Cardiac fibroblast (primary cell): ENCODE measurements at regions not wholly inside any gene's neighbourhood (a gene's known extent, or its start where the extent isn't known, plus 50 kb on each side); places are given as distances from the start of the nearest gene placed in this dataset.

Experiments
- DNase-seq, 2 donors: peaks; one replicate each; pipeline versions ENCODE4 v3.0.0 to v3.0.0-alpha.2; 2010; ENCODE audit warnings: low read depth in 2 of 2
- H3K4me3 ChIP-seq, 2 donors: replicated peaks in 1 of 2; 1 replicate in 1 of 2; 2 replicates in 1 of 2; pipeline ENCODE4 v1.5.1; 2011; ENCODE audit warnings: low read depth in 2 of 2, low read length in 2 of 2, mild to moderate bottlenecking in 2 of 2, moderate library complexity in 1 of 2
- TF ChIP-seq, protein P1 (sequence below): IDR thresholded peaks from one replicate; pipeline ENCODE4 v1.5.1; 2011; ENCODE audit warnings: low read depth, mild to moderate bottlenecking, low read length, inconsistent platforms

DNA sequence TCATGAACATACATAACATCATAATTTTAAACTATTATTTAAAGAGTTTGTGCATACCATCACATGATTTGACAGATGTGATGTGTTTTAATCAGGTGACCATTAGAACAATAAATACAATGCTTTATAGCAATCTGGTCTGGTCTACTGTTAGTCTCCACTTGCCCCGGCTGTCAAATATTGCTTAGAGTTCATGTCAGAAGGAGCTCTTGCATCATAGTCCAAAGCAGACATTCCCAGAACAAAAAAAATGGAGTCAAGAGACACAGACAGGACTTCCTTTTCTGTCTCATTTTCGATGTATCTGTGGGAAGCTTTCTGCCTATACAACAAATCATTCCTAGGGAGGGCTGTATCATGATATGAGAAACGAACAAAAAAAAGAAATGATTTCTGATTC lies 979.2 kb upstream of the WWC1 start:
- TF ChIP-seq, protein P1, sequence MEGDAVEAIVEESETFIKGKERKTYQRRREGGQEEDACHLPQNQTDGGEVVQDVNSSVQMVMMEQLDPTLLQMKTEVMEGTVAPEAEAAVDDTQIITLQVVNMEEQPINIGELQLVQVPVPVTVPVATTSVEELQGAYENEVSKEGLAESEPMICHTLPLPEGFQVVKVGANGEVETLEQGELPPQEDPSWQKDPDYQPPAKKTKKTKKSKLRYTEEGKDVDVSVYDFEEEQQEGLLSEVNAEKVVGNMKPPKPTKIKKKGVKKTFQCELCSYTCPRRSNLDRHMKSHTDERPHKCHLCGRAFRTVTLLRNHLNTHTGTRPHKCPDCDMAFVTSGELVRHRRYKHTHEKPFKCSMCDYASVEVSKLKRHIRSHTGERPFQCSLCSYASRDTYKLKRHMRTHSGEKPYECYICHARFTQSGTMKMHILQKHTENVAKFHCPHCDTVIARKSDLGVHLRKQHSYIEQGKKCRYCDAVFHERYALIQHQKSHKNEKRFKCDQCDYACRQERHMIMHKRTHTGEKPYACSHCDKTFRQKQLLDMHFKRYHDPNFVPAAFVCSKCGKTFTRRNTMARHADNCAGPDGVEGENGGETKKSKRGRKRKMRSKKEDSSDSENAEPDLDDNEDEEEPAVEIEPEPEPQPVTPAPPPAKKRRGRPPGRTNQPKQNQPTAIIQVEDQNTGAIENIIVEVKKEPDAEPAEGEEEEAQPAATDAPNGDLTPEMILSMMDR: no peak
- no peak for DNase-seq
- H3K4me3 ChIP-seq: no peak overlapping the region

DNA sequence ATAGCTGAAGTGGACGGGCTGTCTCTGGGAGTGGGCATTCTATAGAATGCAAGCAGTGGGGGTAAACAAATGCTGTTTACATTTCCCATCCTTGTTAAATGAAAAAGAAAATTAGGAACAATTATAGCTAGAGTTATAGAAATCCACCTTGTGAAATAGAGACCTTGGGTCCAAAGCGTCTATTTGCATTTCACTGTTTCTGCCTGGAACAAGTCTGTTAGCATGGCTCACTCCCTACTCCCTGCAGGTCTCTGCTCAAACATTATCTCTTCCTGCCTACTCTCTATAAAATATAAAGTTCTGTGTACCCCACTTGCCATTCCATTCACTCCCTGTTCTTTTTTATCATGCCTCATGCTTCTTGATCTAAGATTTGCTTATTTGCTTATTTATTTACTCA lies 975.7 kb upstream of the WWC1 start:
- TF ChIP-seq, protein P1: no peak
- H3K4me3 ChIP-seq: no peak overlapping the region
- DNase-seq: no peak

- no peak overlapping the region for H3K4me3 ChIP-seq
- DNase-seq: no peak
- TF ChIP-seq, protein P1: no peak
These were observed 973.6 kb upstream of the WWC1 start for GRCh38 chr5:167317884-167318283.

DNA sequence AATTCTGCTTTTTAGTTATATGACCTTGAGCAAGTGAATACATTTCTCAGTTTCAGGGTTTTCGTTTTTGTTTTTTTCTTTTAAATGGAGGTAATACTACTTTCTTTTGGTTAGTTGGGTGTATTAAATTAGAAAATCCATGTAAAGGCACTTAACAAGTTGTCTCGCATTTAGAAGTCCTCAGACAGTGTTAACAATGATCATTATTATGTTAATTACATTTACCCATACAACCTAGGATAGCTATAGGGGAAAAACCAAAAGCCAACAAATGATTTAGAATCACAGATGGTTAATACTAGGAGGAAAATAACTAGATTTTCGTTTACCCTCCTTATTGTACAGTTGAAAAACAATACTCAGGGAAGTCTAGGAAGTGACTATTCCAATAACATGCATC lies 972.2 kb upstream of the WWC1 start:
- no peak overlapping the region for H3K4me3 ChIP-seq
- no peak for DNase-seq
- TF ChIP-seq, protein P1: no peak

DNA sequence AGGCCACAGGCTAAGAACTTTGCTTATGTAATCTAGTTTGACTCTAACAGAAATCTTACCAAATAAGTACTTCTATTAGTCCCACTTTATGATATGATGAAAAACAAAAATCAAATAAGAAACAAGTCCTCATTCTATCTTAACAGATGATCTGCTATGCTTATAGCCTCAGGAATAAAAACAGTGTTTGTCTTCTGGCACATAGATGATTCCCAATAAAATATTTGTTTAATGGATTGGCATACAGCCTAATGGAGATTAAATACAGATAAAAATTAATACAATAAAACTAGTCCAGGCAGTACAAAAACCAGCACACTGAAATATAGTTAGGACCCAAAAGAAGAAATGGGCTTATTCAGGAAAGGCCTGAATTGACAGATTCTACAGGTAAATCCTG lies 971.4 kb upstream of the WWC1 start:
- DNase-seq: no peak
- TF ChIP-seq, protein P1: no peak
- no peak overlapping the region for H3K4me3 ChIP-seq

GRCh38 chr5:167332309-167332708 lies 959.1 kb upstream of the WWC1 start:
- no peak for DNase-seq
- TF ChIP-seq, protein P1: no peak
- no peak overlapping the region for H3K4me3 ChIP-seq

GRCh38 chr5:167336161-167336560 lies 955.3 kb upstream of the WWC1 start:
- DNase-seq: no peak
- TF ChIP-seq, protein P1: no peak
- no peak overlapping the region for H3K4me3 ChIP-seq
